Myocyte (in vitro differentiated cells): ENCODE measurements at regions not wholly inside any gene's neighbourhood (a gene's known extent, or its start where the extent isn't known, plus 50 kb on each side); places are given as distances from the start of the nearest gene placed in this dataset.
"Not testable (repeated sequence)": the region's sequence is repeated elsewhere in the genome, so short reads cannot be mapped to it uniquely, and the experiment has no call there.

ENCODE experiments used
- DNase-seq: peaks from one replicate; pipeline ENCODE4 v3.0.0-alpha.2; 2012; ENCODE audit warnings: low read depth

GRCh38 chr1:182331387-182331786 is 60.2 kb downstream of the GLUL start:
- DNase-seq: no peak

- no peak for DNase-seq
These were observed 61.3 kb downstream of the GLUL start for GRCh38 chr1:182330303-182330702.

- no peak for DNase-seq
These were observed 62.1 kb downstream of the GLUL start for GRCh38 chr1:182329471-182329870.

- no peak for DNase-seq
These were observed 63.0 kb downstream of the GLUL start for GRCh38 chr1:182328591-182328990.

GRCh38 chr1:182325339-182325738 is 66.3 kb downstream of the GLUL start:
- DNase-seq: no peak

- DNase-seq: not testable (repeated sequence)
These were observed 70.1 kb downstream of the GLUL start for GRCh38 chr1:182321532-182321931.

- DNase-seq: peak; percentile 86
These were observed 73.9 kb downstream of the GLUL start for GRCh38 chr1:182317611-182318161.

GRCh38 chr1:182316454-182316853 is 75.1 kb downstream of the GLUL start:
- DNase-seq: not testable (repeated sequence)

GRCh38 chr1:182315167-182315556 is 76.4 kb downstream of the GLUL start:
- no peak for DNase-seq

- no peak for DNase-seq
These were observed 81.8 kb downstream of the GLUL start for GRCh38 chr1:182309631-182310351.

GRCh38 chr1:182308826-182309225 is 82.8 kb downstream of the GLUL start:
- no peak for DNase-seq

GRCh38 chr1:182307486-182307885 is 84.1 kb downstream of the GLUL start:
- DNase-seq: not testable (repeated sequence)

GRCh38 chr1:182305861-182306260 is 85.7 kb downstream of the GLUL start:
- DNase-seq: no peak

GRCh38 chr1:182304627-182305026 is 87.0 kb downstream of the GLUL start:
- DNase-seq: no peak

GRCh38 chr1:182304218-182304617 is 87.4 kb downstream of the GLUL start:
- no peak for DNase-seq

- DNase-seq: peak; percentile 64
These were observed 87.8 kb downstream of the GLUL start for GRCh38 chr1:182303778-182304177.

GRCh38 chr1:182301467-182302198 is 90.0 kb downstream of the GLUL start:
- peak; percentile 51 for DNase-seq

GRCh38 chr1:182301026-182301436 is 90.6 kb downstream of the GLUL start:
- peak; percentile 38 for DNase-seq

GRCh38 chr1:182299728-182300616 is 91.6 kb downstream of the GLUL start:
- peak; percentile 93 for DNase-seq

GRCh38 chr1:182299054-182299727 is 92.4 kb downstream of the GLUL start:
- DNase-seq: not testable (repeated sequence)

- no peak for DNase-seq
These were observed 94.3 kb downstream of the GLUL start for GRCh38 chr1:182297335-182297734.
